WTC11 (cell line): ENCODE measurements at regions not wholly inside any gene's neighbourhood (a gene's known extent, or its start where the extent isn't known, plus 50 kb on each side); places are given as distances from the start of the nearest gene placed in this dataset.

Experiments used
- ATAC-seq: fragments of 200-7000 bp; cut with Tn5 transposase; 2 replicates; pipeline ENCODE4 v1.10.0; 2021; ENCODE audit warnings: mild to moderate bottlenecking, moderate library complexity
- CTCF ChIA-PET: fragments of 300-600 bp; sonication (Branson Sonifier 250); formaldehyde crosslinking; loops from one replicate; lab custom pipeline; 2021; ENCODE audit warnings: antibody characterized with exemption; lab: Charles Lee
- POLR2A ChIA-PET: fragments of 350-600 bp; sonication (Branson Sonifier 250); formaldehyde crosslinking; loops from one replicate; lab custom pipeline; 2021; ENCODE audit warnings: antibody characterized with exemption; lab: Charles Lee
- DNase-seq: peaks from one replicate; pipeline ENCODE4 v3.0.0; 2021; ENCODE audit warnings: low spot score
- H3K27ac Mint-ChIP-seq: 2 replicates; pipeline ENCODE4 v1.8.0; 2021; ENCODE audit warnings: mixed read lengths
- H3K27me3 Mint-ChIP-seq: 2 replicates; pipeline ENCODE4 v1.8.0; 2021; ENCODE audit warnings: low read depth, mild to moderate bottlenecking, moderate library complexity, mixed read lengths
- H3K36me3 Mint-ChIP-seq: 2 replicates; pipeline ENCODE4 v1.8.0; 2021; ENCODE audit warnings: mixed read lengths
- H3K4me1 Mint-ChIP-seq: 2 replicates; pipeline ENCODE4 v1.8.0; 2022; ENCODE audit warnings: mixed read lengths
- H3K4me3 Mint-ChIP-seq: 2 replicates; pipeline ENCODE4 v1.8.0; 2021; ENCODE audit warnings: mild to moderate bottlenecking, moderate library complexity, mixed read lengths
- H3K9me3 Mint-ChIP-seq: 2 replicates; pipeline ENCODE4 v1.8.0; 2021; ENCODE audit warnings: mixed read lengths
- ATF1 ChIP-seq: sonication (generic); formaldehyde crosslinking; IDR thresholded peaks from 2 replicates; pipeline ENCODE4 v1.8.1; 2023; ENCODE audit warnings: mild to moderate bottlenecking, moderate library complexity, missing genetic modification reagents
- ETV6 ChIP-seq: sonication (generic); formaldehyde crosslinking; IDR thresholded peaks from 2 replicates; pipeline ENCODE4 v1.8.1; 2022; ENCODE audit warnings: mild to moderate bottlenecking, missing genetic modification reagents
- HMGA2 ChIP-seq: fragments of 250-450 bp; sonication (Bioruptor Pico); IDR thresholded peaks from 2 replicates; pipeline ENCODE4 v1.4.0; 2021; ENCODE audit warnings: mild to moderate bottlenecking, moderate library complexity
- NFATC4 ChIP-seq: fragments of 250-450 bp; sonication (Bioruptor Pico); IDR thresholded peaks from 2 replicates; pipeline ENCODE4 v1.9.0; 2021; ENCODE audit warnings: mild to moderate bottlenecking
- NR1H2 ChIP-seq: sonication (generic); formaldehyde crosslinking; IDR thresholded peaks from 2 replicates; pipeline ENCODE4 v1.9.0; 2021; ENCODE audit warnings: mild to moderate bottlenecking, moderate library complexity, missing genetic modification reagents
- NR3C1 ChIP-seq: sonication (generic); formaldehyde crosslinking; conservative IDR thresholded peaks from 2 replicates; pipeline ENCODE4 v1.8.1; 2023; ENCODE audit warnings: low read depth, mild to moderate bottlenecking, missing genetic modification reagents
- PRRX2 ChIP-seq: fragments of 250-450 bp; sonication (Bioruptor Pico); IDR thresholded peaks from 2 replicates; pipeline ENCODE4 v1.8.0; 2021; ENCODE audit warnings: mild to moderate bottlenecking
- TP53 ChIP-seq: sonication (generic); formaldehyde crosslinking; IDR thresholded peaks from 2 replicates; pipeline ENCODE4 v1.8.1; 2023; ENCODE audit warnings: mild to moderate bottlenecking, missing genetic modification reagents
- ZNF263 ChIP-seq: sonication (generic); formaldehyde crosslinking; IDR thresholded peaks from 2 replicates; pipeline ENCODE4 v1.8.1; 2022; ENCODE audit warnings: low read depth, mild to moderate bottlenecking, moderate library complexity, missing genetic modification reagents
- ZNF396 ChIP-seq: fragments of 250-450 bp; sonication (Bioruptor Pico); IDR thresholded peaks from 2 replicates; pipeline ENCODE4 v1.8.0; 2021; ENCODE audit warnings: mild to moderate bottlenecking, moderate library complexity, borderline replicate concordance
- ZNF671 ChIP-seq: fragments of 250-450 bp; sonication (Bioruptor Pico); IDR thresholded peaks from 2 replicates; pipeline ENCODE4 v1.8.0; 2021; ENCODE audit warnings: mild to moderate bottlenecking
- TF ChIP-seq, protein P1 (sequence below): sonication (generic); formaldehyde crosslinking; conservative IDR thresholded peaks from 2 replicates; pipeline ENCODE4 v1.8.1; 2022; ENCODE audit warnings: mild to moderate bottlenecking, missing genetic modification reagents
- TF ChIP-seq, protein P2 (sequence below): sonication (generic); formaldehyde crosslinking; IDR thresholded peaks from 2 replicates; pipeline ENCODE4 v1.8.1; 2023; ENCODE audit warnings: mild to moderate bottlenecking, missing genetic modification reagents, borderline replicate concordance
- TF ChIP-seq, protein P3 (sequence below): fragments of 250-450 bp; sonication (Bioruptor Pico); IDR thresholded peaks from 2 replicates; pipeline ENCODE4 v1.9.0; 2021; ENCODE audit warnings: mild to moderate bottlenecking, borderline replicate concordance
- TF ChIP-seq, protein P4 (sequence below): sonication (generic); formaldehyde crosslinking; IDR thresholded peaks from 2 replicates; pipeline ENCODE4 v1.8.1; 2022; ENCODE audit warnings: mild to moderate bottlenecking, missing genetic modification reagents, moderate library complexity, borderline replicate concordance
- TF ChIP-seq, protein P5 (sequence below): sonication (generic); formaldehyde crosslinking; IDR thresholded peaks from 2 replicates; pipeline ENCODE4 v1.8.1; 2022; ENCODE audit warnings: low read depth, mild to moderate bottlenecking, moderate library complexity, missing genetic modification reagents, borderline replicate concordance
- TF ChIP-seq, protein P6 (sequence below): fragments of 200-600 bp; IDR thresholded peaks from 2 replicates; pipeline ENCODE4 v1.8.0; 2022; ENCODE audit warnings: antibody characterized with exemption

DNA sequence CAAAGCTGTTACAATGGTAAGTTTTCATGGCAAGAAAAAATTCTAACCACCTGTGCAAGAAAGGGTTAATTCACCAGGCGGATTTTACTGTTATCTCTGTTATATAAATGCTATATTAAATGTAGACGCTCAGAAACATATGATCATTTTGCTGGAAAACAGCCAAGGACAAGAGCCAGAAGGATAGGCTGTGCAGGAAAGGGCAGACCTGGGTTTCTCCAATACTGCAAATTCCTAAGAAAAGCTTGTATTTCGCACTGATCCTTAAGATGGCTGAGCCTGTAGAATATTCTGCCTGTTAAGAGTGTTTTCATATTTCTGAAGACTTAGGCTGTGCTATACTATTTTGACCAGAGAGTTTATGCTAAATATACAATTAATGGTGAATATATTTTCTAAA, 564.1 kb upstream of the KCND2 start:
- H3K36me3 Mint-ChIP-seq = peaks cover under 1% of the 10 kb centered on the region; the same call in 1 of the 2 replicates
- H3K27ac Mint-ChIP-seq = no peak overlapping the region; the same call in 1 of the 2 replicates
- no peak for ATAC-seq
- H3K27me3 Mint-ChIP-seq = no peaks in the 10 kb centered on the region
- no peaks in the 10 kb centered on the region; the same call in 1 of the 2 replicates for H3K4me1 Mint-ChIP-seq
- H3K4me3 Mint-ChIP-seq = no peak overlapping the region
- CTCF ChIA-PET = no interaction called here
- POLR2A ChIA-PET = no interaction called here
- no peak for TF ChIP-seq NR1H2 (CRISPR knock-in tag)
- TF ChIP-seq ATF1 (CRISPR knock-in tag) = no peak
- TF ChIP-seq NR3C1 (CRISPR knock-in tag) = no peak
- TF ChIP-seq PRRX2 (CRISPR knock-in tag) = no peak
- TF ChIP-seq HMGA2 = no peak
- TF ChIP-seq, protein P1, sequence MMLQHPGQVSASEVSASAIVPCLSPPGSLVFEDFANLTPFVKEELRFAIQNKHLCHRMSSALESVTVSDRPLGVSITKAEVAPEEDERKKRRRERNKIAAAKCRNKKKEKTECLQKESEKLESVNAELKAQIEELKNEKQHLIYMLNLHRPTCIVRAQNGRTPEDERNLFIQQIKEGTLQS (CRISPR knock-in tag) = no peak
- TF ChIP-seq, protein P2, sequence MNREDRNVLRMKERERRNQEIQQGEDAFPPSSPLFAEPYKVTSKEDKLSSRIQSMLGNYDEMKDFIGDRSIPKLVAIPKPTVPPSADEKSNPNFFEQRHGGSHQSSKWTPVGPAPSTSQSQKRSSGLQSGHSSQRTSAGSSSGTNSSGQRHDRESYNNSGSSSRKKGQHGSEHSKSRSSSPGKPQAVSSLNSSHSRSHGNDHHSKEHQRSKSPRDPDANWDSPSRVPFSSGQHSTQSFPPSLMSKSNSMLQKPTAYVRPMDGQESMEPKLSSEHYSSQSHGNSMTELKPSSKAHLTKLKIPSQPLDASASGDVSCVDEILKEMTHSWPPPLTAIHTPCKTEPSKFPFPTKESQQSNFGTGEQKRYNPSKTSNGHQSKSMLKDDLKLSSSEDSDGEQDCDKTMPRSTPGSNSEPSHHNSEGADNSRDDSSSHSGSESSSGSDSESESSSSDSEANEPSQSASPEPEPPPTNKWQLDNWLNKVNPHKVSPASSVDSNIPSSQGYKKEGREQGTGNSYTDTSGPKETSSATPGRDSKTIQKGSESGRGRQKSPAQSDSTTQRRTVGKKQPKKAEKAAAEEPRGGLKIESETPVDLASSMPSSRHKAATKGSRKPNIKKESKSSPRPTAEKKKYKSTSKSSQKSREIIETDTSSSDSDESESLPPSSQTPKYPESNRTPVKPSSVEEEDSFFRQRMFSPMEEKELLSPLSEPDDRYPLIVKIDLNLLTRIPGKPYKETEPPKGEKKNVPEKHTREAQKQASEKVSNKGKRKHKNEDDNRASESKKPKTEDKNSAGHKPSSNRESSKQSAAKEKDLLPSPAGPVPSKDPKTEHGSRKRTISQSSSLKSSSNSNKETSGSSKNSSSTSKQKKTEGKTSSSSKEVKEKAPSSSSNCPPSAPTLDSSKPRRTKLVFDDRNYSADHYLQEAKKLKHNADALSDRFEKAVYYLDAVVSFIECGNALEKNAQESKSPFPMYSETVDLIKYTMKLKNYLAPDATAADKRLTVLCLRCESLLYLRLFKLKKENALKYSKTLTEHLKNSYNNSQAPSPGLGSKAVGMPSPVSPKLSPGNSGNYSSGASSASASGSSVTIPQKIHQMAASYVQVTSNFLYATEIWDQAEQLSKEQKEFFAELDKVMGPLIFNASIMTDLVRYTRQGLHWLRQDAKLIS (CRISPR knock-in tag) = no peak
- no peak for TF ChIP-seq ZNF671
- TF ChIP-seq, all 79 proteins: peak for 0
- peaks cover 18% of the 10 kb centered on the region for H3K9me3 Mint-ChIP-seq
- no peak for DNase-seq

DNA sequence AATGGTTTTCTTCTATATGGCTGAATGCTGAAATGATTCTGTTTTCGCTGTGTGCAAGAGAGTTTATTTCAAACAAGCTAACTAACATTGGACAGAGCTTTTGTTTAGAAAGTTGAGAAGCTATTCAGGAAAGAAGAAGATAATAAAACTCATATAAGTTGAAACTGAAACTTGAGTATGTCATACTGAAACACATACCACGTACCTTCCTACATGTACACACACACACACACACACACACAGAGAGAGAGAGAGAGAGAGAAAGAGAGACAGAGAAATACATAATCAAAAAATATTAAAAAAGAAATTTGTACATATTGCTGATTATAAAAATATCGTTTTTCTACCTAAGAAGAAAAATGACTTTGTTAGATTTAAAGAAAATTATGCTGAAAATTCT, 561.9 kb upstream of the KCND2 start:
- H3K4me1 Mint-ChIP-seq = no peaks in the 10 kb centered on the region; the same call in 1 of the 2 replicates
- no peaks in the 10 kb centered on the region for H3K36me3 Mint-ChIP-seq
- H3K27me3 Mint-ChIP-seq = no peaks in the 10 kb centered on the region
- H3K9me3 Mint-ChIP-seq = peaks cover 10% of the 10 kb centered on the region
- ChIA-PET CTCF (no interaction called here), POLR2A (no interaction called here)
- DNase-seq (no peak), ATAC-seq (no peak)
- H3K4me3 Mint-ChIP-seq = no peak overlapping the region
- H3K27ac Mint-ChIP-seq = no peak overlapping the region
- TF ChIP-seq PRRX2 (CRISPR knock-in tag) = no peak
- TF ChIP-seq, protein P3, sequence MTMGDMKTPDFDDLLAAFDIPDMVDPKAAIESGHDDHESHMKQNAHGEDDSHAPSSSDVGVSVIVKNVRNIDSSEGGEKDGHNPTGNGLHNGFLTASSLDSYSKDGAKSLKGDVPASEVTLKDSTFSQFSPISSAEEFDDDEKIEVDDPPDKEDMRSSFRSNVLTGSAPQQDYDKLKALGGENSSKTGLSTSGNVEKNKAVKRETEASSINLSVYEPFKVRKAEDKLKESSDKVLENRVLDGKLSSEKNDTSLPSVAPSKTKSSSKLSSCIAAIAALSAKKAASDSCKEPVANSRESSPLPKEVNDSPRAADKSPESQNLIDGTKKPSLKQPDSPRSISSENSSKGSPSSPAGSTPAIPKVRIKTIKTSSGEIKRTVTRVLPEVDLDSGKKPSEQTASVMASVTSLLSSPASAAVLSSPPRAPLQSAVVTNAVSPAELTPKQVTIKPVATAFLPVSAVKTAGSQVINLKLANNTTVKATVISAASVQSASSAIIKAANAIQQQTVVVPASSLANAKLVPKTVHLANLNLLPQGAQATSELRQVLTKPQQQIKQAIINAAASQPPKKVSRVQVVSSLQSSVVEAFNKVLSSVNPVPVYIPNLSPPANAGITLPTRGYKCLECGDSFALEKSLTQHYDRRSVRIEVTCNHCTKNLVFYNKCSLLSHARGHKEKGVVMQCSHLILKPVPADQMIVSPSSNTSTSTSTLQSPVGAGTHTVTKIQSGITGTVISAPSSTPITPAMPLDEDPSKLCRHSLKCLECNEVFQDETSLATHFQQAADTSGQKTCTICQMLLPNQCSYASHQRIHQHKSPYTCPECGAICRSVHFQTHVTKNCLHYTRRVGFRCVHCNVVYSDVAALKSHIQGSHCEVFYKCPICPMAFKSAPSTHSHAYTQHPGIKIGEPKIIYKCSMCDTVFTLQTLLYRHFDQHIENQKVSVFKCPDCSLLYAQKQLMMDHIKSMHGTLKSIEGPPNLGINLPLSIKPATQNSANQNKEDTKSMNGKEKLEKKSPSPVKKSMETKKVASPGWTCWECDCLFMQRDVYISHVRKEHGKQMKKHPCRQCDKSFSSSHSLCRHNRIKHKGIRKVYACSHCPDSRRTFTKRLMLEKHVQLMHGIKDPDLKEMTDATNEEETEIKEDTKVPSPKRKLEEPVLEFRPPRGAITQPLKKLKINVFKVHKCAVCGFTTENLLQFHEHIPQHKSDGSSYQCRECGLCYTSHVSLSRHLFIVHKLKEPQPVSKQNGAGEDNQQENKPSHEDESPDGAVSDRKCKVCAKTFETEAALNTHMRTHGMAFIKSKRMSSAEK (CRISPR knock-in tag) = no peak
- TF ChIP-seq, protein P4, sequence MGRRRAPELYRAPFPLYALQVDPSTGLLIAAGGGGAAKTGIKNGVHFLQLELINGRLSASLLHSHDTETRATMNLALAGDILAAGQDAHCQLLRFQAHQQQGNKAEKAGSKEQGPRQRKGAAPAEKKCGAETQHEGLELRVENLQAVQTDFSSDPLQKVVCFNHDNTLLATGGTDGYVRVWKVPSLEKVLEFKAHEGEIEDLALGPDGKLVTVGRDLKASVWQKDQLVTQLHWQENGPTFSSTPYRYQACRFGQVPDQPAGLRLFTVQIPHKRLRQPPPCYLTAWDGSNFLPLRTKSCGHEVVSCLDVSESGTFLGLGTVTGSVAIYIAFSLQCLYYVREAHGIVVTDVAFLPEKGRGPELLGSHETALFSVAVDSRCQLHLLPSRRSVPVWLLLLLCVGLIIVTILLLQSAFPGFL (CRISPR knock-in tag) = no peak
- TF ChIP-seq, protein P5, sequence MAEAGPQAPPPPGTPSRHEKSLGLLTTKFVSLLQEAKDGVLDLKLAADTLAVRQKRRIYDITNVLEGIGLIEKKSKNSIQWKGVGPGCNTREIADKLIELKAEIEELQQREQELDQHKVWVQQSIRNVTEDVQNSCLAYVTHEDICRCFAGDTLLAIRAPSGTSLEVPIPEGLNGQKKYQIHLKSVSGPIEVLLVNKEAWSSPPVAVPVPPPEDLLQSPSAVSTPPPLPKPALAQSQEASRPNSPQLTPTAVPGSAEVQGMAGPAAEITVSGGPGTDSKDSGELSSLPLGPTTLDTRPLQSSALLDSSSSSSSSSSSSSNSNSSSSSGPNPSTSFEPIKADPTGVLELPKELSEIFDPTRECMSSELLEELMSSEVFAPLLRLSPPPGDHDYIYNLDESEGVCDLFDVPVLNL (CRISPR knock-in tag) = no peak
- no peak for TF ChIP-seq ZNF263 (CRISPR knock-in tag)
- TF ChIP-seq ZNF396 = no peak
- TF ChIP-seq ETV6 (CRISPR knock-in tag) = no peak
- TF ChIP-seq, protein P6, sequence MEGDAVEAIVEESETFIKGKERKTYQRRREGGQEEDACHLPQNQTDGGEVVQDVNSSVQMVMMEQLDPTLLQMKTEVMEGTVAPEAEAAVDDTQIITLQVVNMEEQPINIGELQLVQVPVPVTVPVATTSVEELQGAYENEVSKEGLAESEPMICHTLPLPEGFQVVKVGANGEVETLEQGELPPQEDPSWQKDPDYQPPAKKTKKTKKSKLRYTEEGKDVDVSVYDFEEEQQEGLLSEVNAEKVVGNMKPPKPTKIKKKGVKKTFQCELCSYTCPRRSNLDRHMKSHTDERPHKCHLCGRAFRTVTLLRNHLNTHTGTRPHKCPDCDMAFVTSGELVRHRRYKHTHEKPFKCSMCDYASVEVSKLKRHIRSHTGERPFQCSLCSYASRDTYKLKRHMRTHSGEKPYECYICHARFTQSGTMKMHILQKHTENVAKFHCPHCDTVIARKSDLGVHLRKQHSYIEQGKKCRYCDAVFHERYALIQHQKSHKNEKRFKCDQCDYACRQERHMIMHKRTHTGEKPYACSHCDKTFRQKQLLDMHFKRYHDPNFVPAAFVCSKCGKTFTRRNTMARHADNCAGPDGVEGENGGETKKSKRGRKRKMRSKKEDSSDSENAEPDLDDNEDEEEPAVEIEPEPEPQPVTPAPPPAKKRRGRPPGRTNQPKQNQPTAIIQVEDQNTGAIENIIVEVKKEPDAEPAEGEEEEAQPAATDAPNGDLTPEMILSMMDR = no peak
- TF ChIP-seq ZNF671 = no peak
- TF ChIP-seq NFATC4 = no peak
- no peak for TF ChIP-seq TP53
